GM21526 (cell line): ENCODE measurements at regions not wholly inside any gene's neighbourhood (a gene's known extent, or its start where the extent isn't known, plus 50 kb on each side); places are given as distances from the start of the nearest gene placed in this dataset.
"Not testable (repeated sequence)": the region's sequence is repeated elsewhere in the genome, so short reads cannot be mapped to it uniquely, and the experiment has no call there.

Experiments
- ATAC-seq: cut with Tn5 transposase; IDR thresholded peaks from one replicate; pipeline ENCODE4 v1.9.1; 2021; ENCODE audit warnings: moderate library complexity; ENCODE audit not compliant: unreplicated experiment, low FRiP score

- no peak for ATAC-seq
Measured at GRCh38 chr5:82466986-82467561, 188.9 kb upstream of the RPS23 start.

GRCh38 chr5:82465235-82465634 lies 187.1 kb upstream of the RPS23 start:
- ATAC-seq, result no peak

DNA sequence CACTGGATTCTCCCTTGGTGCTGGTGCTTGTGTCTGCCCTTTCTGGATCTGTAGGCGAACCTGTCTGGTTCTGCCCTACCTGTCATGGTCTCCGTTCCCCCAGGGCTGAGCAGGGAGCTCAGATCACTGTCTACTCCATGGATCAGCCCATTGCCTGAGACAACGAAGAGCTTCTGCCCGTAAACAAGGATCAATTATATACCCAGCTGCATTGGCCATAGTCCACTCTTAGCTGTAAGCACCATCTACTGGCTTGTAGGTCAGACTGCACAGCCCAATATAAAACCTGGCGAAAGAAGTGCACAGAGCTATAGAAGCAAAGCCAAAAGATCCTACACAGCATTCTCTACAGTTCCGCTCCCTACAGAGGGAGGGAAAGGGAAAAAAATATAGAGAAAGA lies 181.5 kb upstream of the RPS23 start:
- ATAC-seq, result no peak

GRCh38 chr5:82455317-82455716 lies 177.2 kb upstream of the RPS23 start:
- not testable (repeated sequence) for ATAC-seq

- no peak for ATAC-seq
Measured at GRCh38 chr5:82448374-82448773, 170.2 kb upstream of the RPS23 start.

DNA sequence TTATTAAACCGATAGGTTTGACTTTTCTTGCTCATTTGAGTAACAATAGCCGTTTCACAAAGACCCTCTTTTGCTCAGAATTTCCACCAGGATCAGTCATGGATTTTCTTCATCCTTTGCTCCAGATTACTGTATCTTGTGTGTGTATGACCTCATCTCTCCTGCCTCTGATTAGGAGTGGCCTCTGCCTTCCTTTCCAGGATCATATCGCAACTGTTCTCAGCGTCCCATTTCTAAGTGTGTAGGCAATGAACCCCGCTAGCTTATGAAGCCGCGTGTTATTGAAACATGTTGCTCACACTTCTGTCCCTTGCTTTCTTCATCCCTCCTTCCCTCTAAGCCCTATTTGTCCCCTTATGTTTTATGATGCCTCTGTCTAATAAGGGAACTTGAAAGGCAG lies 169.8 kb upstream of the RPS23 start:
- ATAC-seq, result no peak

DNA sequence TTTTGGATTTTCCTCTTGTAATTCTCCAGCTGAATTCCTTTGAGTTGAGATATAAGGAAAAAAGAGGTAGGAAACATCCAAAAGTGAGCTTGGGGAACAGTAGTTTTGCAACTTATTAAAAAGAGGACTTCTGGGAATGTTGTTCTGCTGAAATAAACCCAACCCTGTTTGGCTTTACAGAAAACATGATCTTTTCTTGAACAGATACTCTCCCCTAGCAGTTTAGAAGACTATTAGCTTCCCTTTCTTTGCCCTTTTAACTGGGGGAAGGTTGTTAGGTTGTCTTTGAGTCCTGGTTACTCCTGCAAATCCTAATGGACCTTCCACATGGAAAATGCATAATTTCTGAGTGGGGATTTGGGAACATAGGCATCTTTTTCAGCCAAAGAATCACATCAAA lies 168.7 kb upstream of the RPS23 start:
- ATAC-seq, result no peak

- no peak for ATAC-seq
Measured at GRCh38 chr5:82445726-82446335, 167.7 kb upstream of the RPS23 start.

DNA sequence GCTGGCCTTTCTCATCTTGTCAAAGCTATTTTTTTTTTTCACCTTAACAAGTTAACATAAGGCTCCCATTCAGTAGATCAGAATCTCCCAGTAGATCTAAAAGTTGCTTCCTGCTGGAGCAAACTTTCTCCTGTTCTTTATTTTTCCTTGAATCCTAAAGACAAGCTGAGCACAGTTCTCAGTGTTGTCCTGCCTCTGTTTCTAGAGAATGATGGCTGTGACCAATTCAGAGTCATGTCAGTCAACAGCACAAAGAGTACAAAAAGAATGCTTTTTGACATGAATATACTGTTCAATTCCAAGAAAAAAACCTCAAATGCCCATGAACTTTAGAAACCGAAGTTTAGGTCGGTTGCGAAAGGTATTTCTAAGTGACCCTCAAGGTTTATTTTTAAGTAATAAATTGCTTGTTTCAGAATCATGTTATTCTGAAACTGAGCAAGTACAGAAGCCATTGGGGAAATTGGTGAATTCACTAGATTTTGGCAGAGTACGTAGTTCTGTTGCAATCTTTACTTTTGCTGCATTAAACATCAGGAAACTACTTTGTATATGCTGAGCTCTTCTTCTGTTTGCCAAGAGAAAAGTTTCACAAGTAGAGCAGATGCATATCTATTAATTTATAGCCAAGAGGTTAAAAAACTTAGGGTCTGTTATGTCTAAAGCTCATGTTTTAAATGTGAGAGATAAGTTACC lies 161.7 kb upstream of the RPS23 start:
- ATAC-seq, result no peak

DNA sequence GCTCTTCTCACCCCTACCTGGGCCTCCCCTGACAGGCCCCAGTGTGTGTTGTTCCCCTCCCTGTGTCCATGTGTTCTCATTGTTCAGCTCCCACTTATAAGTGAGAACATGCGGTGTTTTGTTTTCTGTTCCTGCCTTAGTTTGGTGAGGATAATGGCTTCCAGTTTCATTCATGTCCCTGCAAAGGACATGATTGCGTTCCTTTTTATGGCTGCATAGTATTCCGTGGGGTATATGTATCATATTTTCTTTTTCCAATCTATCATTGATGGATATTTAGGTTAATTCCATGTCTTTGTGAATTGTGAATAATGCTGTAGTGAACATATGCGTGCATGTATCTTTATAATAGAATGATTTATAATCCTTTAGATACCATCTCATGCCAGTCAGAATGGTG lies 159.4 kb upstream of the RPS23 start:
- not testable (repeated sequence) for ATAC-seq

GRCh38 chr5:82436291-82436690 lies 158.1 kb upstream of the RPS23 start:
- no peak for ATAC-seq

DNA sequence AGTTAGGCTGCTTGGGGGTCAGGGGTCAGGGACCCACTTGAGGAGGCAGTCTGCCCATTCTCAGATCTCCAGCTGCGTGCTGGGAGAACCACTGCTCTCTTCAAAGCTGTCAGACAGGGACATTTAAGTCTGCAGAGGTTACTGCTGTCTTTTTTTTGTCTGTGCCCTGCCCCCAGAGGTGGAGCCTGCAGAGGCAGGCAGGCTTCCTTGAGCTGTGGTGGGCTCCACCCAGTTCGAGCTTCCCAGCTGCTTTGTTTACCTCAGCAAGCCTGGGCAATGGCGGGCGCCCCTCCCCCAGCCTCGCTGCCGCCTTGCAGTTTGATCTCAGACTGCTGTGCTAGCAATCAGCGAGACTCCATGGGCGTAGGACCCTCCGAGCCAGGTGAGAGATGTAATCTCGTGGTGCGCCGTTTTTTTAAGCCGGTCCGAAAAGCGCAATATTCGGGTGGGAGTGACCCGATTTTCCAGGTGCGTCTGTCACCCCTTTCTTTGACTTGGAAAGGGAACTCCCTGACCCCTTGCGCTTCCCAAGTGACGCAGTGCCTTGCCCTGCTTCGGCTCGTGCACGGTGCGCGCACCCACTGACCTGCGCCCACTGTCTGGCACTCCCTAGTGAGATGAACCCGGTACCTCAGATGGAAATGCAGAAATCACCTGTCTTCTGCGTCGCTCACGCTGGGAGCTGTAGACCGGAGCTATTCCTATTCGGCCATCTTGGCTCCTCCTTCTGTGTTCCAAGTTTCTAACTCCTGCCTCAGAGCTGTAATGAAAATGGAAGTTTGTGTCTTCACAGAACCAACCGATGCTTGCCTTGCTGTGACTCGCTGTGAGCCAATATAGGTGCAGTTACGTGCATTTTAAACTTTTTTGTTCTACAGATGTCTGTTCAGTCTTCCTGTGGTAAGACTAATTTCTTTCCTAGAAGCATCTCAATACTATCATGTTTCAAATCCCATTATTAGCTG lies 156.8 kb upstream of the RPS23 start:
- not testable (repeated sequence) for ATAC-seq

DNA sequence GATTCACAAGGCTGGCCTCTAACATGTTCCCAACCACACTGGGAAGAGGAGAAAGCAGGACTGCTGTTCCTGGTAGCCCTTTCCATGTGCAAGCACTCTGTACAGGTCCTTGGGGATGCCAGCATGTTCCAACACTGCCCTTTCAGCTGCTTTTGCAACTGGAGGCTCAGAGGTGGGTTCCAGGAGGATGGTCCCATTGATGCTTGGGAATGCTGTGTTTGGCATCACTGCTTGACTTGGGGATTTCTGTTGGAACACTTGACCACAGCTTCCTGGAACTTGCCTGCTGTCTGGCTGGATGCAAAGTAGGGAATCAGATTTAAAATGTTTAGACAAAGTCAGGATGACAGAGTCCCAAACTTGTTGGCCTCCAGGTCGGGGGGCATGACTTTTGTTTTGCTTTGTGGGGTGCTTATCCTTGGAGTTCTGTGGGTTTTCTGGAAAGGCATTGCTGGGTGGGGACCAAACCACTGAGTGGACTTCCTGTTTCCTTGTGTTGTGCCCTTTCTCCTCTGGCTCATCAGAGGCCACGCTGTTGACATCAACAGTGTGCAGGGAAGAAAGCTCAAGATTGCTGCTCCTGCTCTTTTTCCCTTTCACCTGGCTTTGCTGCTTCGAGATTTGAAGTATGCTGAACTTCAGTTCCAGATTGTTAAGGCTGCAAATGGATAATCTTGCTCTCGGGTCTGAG lies 148.5 kb upstream of the RPS23 start:
- ATAC-seq, result no peak

DNA sequence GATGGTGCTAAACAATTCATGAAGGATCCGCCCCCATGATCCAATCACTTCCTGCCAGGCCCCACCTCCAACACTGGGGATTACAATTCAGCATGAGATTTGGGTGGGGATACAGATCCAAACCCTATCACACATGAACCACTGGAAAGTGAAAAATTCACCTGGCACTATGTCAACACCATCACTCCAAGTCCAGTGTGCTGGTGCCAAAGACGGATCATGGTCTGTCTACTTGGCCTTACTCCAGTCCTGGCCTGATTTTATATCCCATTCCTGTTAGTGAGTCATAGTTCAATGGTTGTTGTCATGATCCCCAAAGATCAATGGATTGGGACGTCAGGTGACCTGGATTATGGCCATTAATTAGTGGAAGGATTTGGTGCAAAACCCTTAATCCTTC lies 147.4 kb upstream of the RPS23 start:
- no peak for ATAC-seq

DNA sequence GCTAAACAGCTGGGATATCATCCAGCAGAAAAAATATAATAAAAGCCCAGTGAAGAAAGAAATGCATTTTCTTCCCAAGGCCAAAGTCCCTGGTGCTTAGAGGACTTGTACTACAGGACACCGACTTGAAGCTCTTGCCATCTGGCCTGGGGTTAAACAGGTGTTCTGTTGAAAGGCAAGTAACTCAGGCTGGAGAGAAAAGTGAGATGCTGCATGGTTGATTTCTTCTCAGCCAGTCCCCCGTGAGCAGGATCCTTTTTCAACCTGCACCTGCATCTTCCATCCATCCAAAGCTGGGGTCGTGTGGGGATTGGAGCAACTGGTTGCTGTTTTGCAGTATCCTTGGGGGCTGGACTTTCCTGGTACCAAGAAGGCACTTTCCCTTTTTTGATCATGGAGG lies 146.1 kb upstream of the RPS23 start:
- no peak for ATAC-seq

GRCh38 chr5:82422751-82423181 lies 144.6 kb upstream of the RPS23 start:
- ATAC-seq, result no peak

DNA sequence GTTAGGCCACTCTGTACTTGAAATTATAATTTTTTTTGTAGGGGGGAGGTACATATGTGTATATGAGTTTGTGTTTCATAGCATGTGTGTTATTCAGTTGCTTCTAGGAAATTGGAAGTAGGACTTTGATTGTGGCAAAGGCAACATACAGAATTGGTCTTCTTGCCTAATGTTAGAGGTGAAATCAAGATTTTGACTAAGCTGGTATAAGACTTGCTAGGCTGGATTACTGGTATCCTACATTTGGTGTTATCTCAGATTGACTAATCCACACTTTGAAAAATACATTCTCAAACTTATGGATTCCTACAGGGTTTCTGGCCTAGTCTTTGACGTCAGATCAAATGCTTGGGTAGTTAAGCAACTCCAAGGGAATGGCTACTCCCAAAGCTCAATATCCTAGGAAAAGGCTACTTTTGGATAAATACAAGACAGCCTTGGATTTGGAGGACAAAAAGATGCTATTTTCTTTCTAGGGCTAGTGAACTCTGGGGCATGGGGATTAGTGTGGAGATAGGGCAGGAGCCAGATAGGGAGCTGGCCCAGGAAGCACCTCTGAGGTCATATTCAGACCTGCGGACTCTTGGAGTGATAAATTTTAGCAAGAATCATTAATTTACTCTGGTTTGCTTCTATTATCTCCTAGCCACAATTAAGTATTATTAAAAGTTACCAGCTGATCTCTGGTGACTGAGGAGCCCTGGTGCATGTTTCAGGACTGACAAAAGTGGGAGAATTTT lies 144.0 kb upstream of the RPS23 start:
- ATAC-seq, result no peak

DNA sequence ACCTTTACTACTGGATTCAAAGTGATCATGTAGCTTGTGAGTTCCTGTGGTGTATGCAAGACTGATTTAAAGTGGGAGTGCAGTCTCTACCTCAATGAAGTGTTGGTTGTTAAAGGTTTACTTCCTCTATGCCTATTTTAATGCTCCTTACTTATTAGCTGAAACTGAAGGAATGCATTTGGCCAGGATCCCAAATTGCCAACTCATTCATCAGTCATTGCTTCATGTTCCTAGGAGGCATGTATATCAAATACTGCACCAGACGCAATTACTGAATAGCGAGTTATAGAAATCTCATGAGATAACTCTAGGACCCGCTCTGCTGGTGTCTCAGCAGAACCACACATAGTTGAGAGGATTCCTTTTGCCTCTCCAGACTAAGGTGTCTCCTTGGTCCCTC lies 143.0 kb upstream of the RPS23 start:
- ATAC-seq, result no peak

GRCh38 chr5:82420524-82420923 lies 142.4 kb upstream of the RPS23 start:
- not testable (repeated sequence) for ATAC-seq
